Stimulated activated naive CD8-positive, alpha-beta T cell treated with anti-CD3 and anti-CD28 coated beads, Interleukin-15, amount 100 ng/mL, for 72 hours (primary cell): ENCODE measurements at regions not wholly inside any gene's neighbourhood (a gene's known extent, or its start where the extent isn't known, plus 50 kb on each side); places are given as distances from the start of the nearest gene placed in this dataset.
"Not testable (repeated sequence)": the region's sequence is repeated elsewhere in the genome, so short reads cannot be mapped to it uniquely, and the experiment has no call there.

Experiments used
- ATAC-seq: fragments of 150-1000 bp; cut with Tn5 transposase; 2 replicates; pipeline ENCODE4 v1.10.0; 2021; ENCODE audit warnings: mild to moderate bottlenecking, moderate library complexity
- DNase-seq, 2 donors: peaks; one replicate each; pipeline ENCODE4 v3.0.0; 2021 to 2022
- H3K27ac Mint-ChIP-seq, 2 donors: one replicate each; pipeline ENCODE4 v1.8.0; 2022; ENCODE audit warnings: mild to moderate bottlenecking in 2 of 2, mixed read lengths in 2 of 2, moderate library complexity in 2 of 2
- H3K27me3 Mint-ChIP-seq: one replicate; pipeline ENCODE4 v1.8.0; 2022; ENCODE audit warnings: mixed read lengths
- H3K4me1 Mint-ChIP-seq: one replicate; pipeline ENCODE4 v1.8.0; 2022; ENCODE audit warnings: mild to moderate bottlenecking, mixed read lengths
- H3K4me3 Mint-ChIP-seq, 2 donors: one replicate each; pipeline ENCODE4 v1.8.0; 2022; ENCODE audit warnings: mild to moderate bottlenecking in 2 of 2, mixed read lengths in 2 of 2, moderate library complexity in 1 of 2
- H3K9me3 Mint-ChIP-seq, 2 donors: one replicate each; pipeline ENCODE4 v1.8.0; 2022; ENCODE audit warnings: mixed read lengths in 2 of 2

- DNase-seq: no peak
- Mint-ChIP-seq H3K27ac (no peak overlapping the region), H3K27me3 (no peaks in the 10 kb centered on the region), H3K4me1 (no peaks in the 10 kb centered on the region), H3K9me3 (peaks cover 0 to 7% of the 10 kb centered on the region in 2 donors), H3K4me3 (no peak overlapping the region)
- ATAC-seq: no peak
These were observed 1786.8 kb downstream of the SLITRK5 start for GRCh38 chr13:89457977-89458376.

GRCh38 chr13:89458456-89458855 lies 1787.3 kb downstream of the SLITRK5 start:
- H3K4me3 Mint-ChIP-seq: no peak overlapping the region
- no peak for ATAC-seq
- H3K9me3 Mint-ChIP-seq: peaks cover 0 to 8% of the 10 kb centered on the region in 2 donors
- H3K4me1 Mint-ChIP-seq: no peaks in the 10 kb centered on the region
- no peaks in the 10 kb centered on the region for H3K27me3 Mint-ChIP-seq
- no peak overlapping the region for H3K27ac Mint-ChIP-seq
- DNase-seq: no peak

- not testable (repeated sequence) for H3K27ac Mint-ChIP-seq, DNase-seq, H3K4me3 Mint-ChIP-seq, ATAC-seq, H3K27me3 Mint-ChIP-seq, H3K4me1 Mint-ChIP-seq
- peaks cover 0 to 14% of the 10 kb centered on the region in 2 donors for H3K9me3 Mint-ChIP-seq
These were observed 1789.7 kb downstream of the SLITRK5 start for GRCh38 chr13:89460895-89461294.

- no peak overlapping the region for H3K4me3 Mint-ChIP-seq
- ATAC-seq: peak; percentile 77
These were observed 1794.2 kb downstream of the SLITRK5 start for GRCh38 chr13:89465366-89465765.

GRCh38 chr13:89468081-89468480 lies 1796.9 kb downstream of the SLITRK5 start:
- H3K9me3 Mint-ChIP-seq: peaks cover 14 to 27% of the 10 kb centered on the region in 2 donors
- no peak overlapping the region for H3K27ac Mint-ChIP-seq
- no peaks in the 10 kb centered on the region for H3K27me3 Mint-ChIP-seq
- DNase-seq (no peak), ATAC-seq (no peak)
- peaks cover 5% of the 10 kb centered on the region for H3K4me1 Mint-ChIP-seq
- no peak overlapping the region for H3K4me3 Mint-ChIP-seq

More at GRCh38 chr13:89465366-89465765, 1794.2 kb downstream of the SLITRK5 start:
- DNase-seq: no peak
- peaks cover 5% of the 10 kb centered on the region for H3K4me1 Mint-ChIP-seq
- peaks cover 0 to 16% of the 10 kb centered on the region in 2 donors for H3K9me3 Mint-ChIP-seq
- H3K27ac Mint-ChIP-seq: no peak overlapping the region
- H3K27me3 Mint-ChIP-seq: no peaks in the 10 kb centered on the region

- no peaks in the 10 kb centered on the region for H3K4me1 Mint-ChIP-seq
- no peak for ATAC-seq
- peaks cover 29 to 45% of the 10 kb centered on the region in 2 donors for H3K9me3 Mint-ChIP-seq
These were observed 1799.7 kb downstream of the SLITRK5 start for GRCh38 chr13:89470901-89471300.

GRCh38 chr13:89474432-89474831 lies 1803.3 kb downstream of the SLITRK5 start:
- Mint-ChIP-seq H3K27ac (no peak overlapping the region), H3K9me3 (peaks cover 29 to 46% of the 10 kb centered on the region in 2 donors), H3K27me3 (no peaks in the 10 kb centered on the region), H3K4me3 (no peak overlapping the region), H3K4me1 (no peaks in the 10 kb centered on the region)
- DNase-seq (no peak), ATAC-seq (no peak)

More at GRCh38 chr13:89470901-89471300, 1799.7 kb downstream of the SLITRK5 start:
- Mint-ChIP-seq H3K27me3 (no peaks in the 10 kb centered on the region), H3K4me3 (no peak overlapping the region), H3K27ac (peak overlapping the region in 1 of 2 donors; percentile 46)
- DNase-seq: no peak

- no peak for DNase-seq
- H3K4me3 Mint-ChIP-seq: no peak overlapping the region
- peaks cover 2% of the 10 kb centered on the region in 2 donors for H3K9me3 Mint-ChIP-seq
- H3K4me1 Mint-ChIP-seq: no peaks in the 10 kb centered on the region
- no peak for ATAC-seq
- no peak overlapping the region for H3K27ac Mint-ChIP-seq
- no peaks in the 10 kb centered on the region for H3K27me3 Mint-ChIP-seq
These were observed 1814.9 kb downstream of the SLITRK5 start for GRCh38 chr13:89486065-89486464.

- Mint-ChIP-seq H3K9me3 (peaks cover 8 to 9% of the 10 kb centered on the region in 2 donors), H3K27me3 (no peaks in the 10 kb centered on the region), H3K4me3 (no peak overlapping the region), H3K4me1 (no peaks in the 10 kb centered on the region), H3K27ac (no peak overlapping the region)
- no peak for ATAC-seq
- no peak for DNase-seq
These were observed 1815.5 kb downstream of the SLITRK5 start for GRCh38 chr13:89486709-89487108.

- DNase-seq: no peak
- H3K4me3 Mint-ChIP-seq: no peak overlapping the region
- ATAC-seq: no peak
- H3K4me1 Mint-ChIP-seq: no peaks in the 10 kb centered on the region
- H3K9me3 Mint-ChIP-seq: peaks cover 13 to 22% of the 10 kb centered on the region in 2 donors
- H3K27ac Mint-ChIP-seq: no peak overlapping the region
- no peaks in the 10 kb centered on the region for H3K27me3 Mint-ChIP-seq
These were observed 1819.5 kb downstream of the SLITRK5 start for GRCh38 chr13:89490661-89491060.

- Mint-ChIP-seq H3K4me1 (no peaks in the 10 kb centered on the region), H3K9me3 (peaks cover 14 to 15% of the 10 kb centered on the region in 2 donors), H3K27ac (no peak overlapping the region), H3K27me3 (no peaks in the 10 kb centered on the region), H3K4me3 (no peak overlapping the region)
- ATAC-seq: no peak
- DNase-seq: no peak
These were observed 1825.3 kb downstream of the SLITRK5 start for GRCh38 chr13:89496478-89496877.

GRCh38 chr13:89497658-89498057 lies 1826.5 kb downstream of the SLITRK5 start:
- ATAC-seq (no peak), DNase-seq (no peak)
- H3K27me3 Mint-ChIP-seq: no peaks in the 10 kb centered on the region
- H3K4me3 Mint-ChIP-seq: no peak overlapping the region
- peaks cover 8 to 11% of the 10 kb centered on the region in 2 donors for H3K9me3 Mint-ChIP-seq
- no peaks in the 10 kb centered on the region for H3K4me1 Mint-ChIP-seq
- no peak overlapping the region for H3K27ac Mint-ChIP-seq

GRCh38 chr13:89502286-89502685 lies 1831.1 kb downstream of the SLITRK5 start:
- H3K27ac Mint-ChIP-seq: no peak overlapping the region
- H3K4me1 Mint-ChIP-seq: no peaks in the 10 kb centered on the region
- ATAC-seq (no peak), DNase-seq (no peak)
- H3K9me3 Mint-ChIP-seq: peaks cover 0 to under 1% of the 10 kb centered on the region in 2 donors
- H3K4me3 Mint-ChIP-seq: no peak overlapping the region
- no peaks in the 10 kb centered on the region for H3K27me3 Mint-ChIP-seq

GRCh38 chr13:89514534-89515312 lies 1832.8 kb upstream of the MIR17HG start:
- Mint-ChIP-seq H3K27me3 (no peaks in the 10 kb centered on the region), H3K4me3 (no peak overlapping the region), H3K27ac (no peak overlapping the region), H3K9me3 (peaks cover 16 to 19% of the 10 kb centered on the region in 2 donors), H3K4me1 (no peaks in the 10 kb centered on the region)
- DNase-seq (no peak), ATAC-seq (no peak)

- no peak for DNase-seq
- no peak for ATAC-seq
- Mint-ChIP-seq H3K27me3 (no peaks in the 10 kb centered on the region), H3K4me3 (no peak overlapping the region), H3K9me3 (peaks cover 8 to 15% of the 10 kb centered on the region in 2 donors), H3K27ac (no peak overlapping the region), H3K4me1 (no peaks in the 10 kb centered on the region)
These were observed 1831.5 kb upstream of the MIR17HG start for GRCh38 chr13:89515948-89516347.

- Mint-ChIP-seq H3K27me3 (no peaks in the 10 kb centered on the region), H3K27ac (no peak overlapping the region), H3K9me3 (peaks cover 7 to 8% of the 10 kb centered on the region in 2 donors), H3K4me3 (no peak overlapping the region), H3K4me1 (no peaks in the 10 kb centered on the region)
- ATAC-seq (no peak), DNase-seq (no peak)
These were observed 1829.0 kb upstream of the MIR17HG start for GRCh38 chr13:89518289-89519077.
